GM12892 (cell line): ENCODE measurements at regions not wholly inside any gene's neighbourhood (a gene's known extent, or its start where the extent isn't known, plus 50 kb on each side); places are given as distances from the start of the nearest gene placed in this dataset.

Experiments used
- DNase-seq: peaks from one replicate; pipeline ENCODE4 v3.0.0; 2011; ENCODE audit not compliant: insufficient read length
- FAIRE-seq: peaks from 2 replicates; lab custom pipeline; 2011; peaks lifted over from hg19 to GRCh38; lab: Jason Lieb, UNC
- POLR2A ChIP-seq: IDR thresholded peaks from 2 replicates; pipeline ENCODE4 v1.6.1; 2011; ENCODE audit warnings: low read depth, low read length, control low read depth
- POLR2AphosphoS5 ChIP-seq: IDR thresholded peaks from 2 replicates; pipeline ENCODE4 v1.6.1; 2011; ENCODE audit warnings: low read depth, low read length, control low read depth
- TAF1 ChIP-seq: IDR thresholded peaks from 2 replicates; pipeline ENCODE4 v1.6.1; 2011; ENCODE audit warnings: low read depth, mild to moderate bottlenecking, control low read depth, low read length, borderline replicate concordance

- FAIRE-seq = no peak
- no peak for DNase-seq
- no peak for TF ChIP-seq POLR2A
- no peak for TF ChIP-seq POLR2AphosphoS5
Measured at GRCh38 chr13:40386586-40386985, 279.9 kb downstream of the FOXO1 start.

GRCh38 chr13:40387775-40388174 is 278.7 kb downstream of the FOXO1 start:
- FAIRE-seq (no peak), DNase-seq (no peak)
- TF ChIP-seq POLR2AphosphoS5 = no peak
- no peak for TF ChIP-seq POLR2A
- TF ChIP-seq TAF1 = no peak

- TF ChIP-seq POLR2A (peak; percentile 77; the same call in 1 of the 2 replicates), POLR2AphosphoS5 (peak; percentile 43; the same call in 1 of the 2 replicates), TAF1 (no peak)
- DNase-seq = peak; percentile 36
- FAIRE-seq = no peak
Measured at GRCh38 chr13:40388617-40389016, 277.8 kb downstream of the FOXO1 start.

- no peak for FAIRE-seq
- no peak for DNase-seq
- TF ChIP-seq TAF1 (no peak), POLR2A (0 out of 2 replicates have a peak, but pooled peaks have one; percentile 11)
Measured at GRCh38 chr13:40389081-40389641, 277.3 kb downstream of the FOXO1 start.

- DNase-seq (no peak), FAIRE-seq (no peak)
- TF ChIP-seq TAF1 (no peak), POLR2AphosphoS5 (no peak), POLR2A (no peak)
Measured at GRCh38 chr13:40390401-40390916, 276.0 kb downstream of the FOXO1 start.

GRCh38 chr13:40391788-40392187 is 274.7 kb downstream of the FOXO1 start:
- no peak for DNase-seq
- TF ChIP-seq POLR2A (no peak), TAF1 (no peak), POLR2AphosphoS5 (no peak)
- no peak for FAIRE-seq

GRCh38 chr13:40394304-40394985 is 272.0 kb downstream of the FOXO1 start:
- no peak for FAIRE-seq
- no peak for DNase-seq
- TF ChIP-seq POLR2AphosphoS5 (no peak), POLR2A (no peak), TAF1 (no peak)

GRCh38 chr13:40398065-40398464 is 268.4 kb downstream of the FOXO1 start:
- FAIRE-seq (no peak), DNase-seq (no peak)
- TF ChIP-seq POLR2A (no peak), POLR2AphosphoS5 (no peak), TAF1 (no peak)

- TF ChIP-seq POLR2AphosphoS5 (no peak), POLR2A (no peak), TAF1 (no peak)
Measured at GRCh38 chr13:40399756-40400155, 266.7 kb downstream of the FOXO1 start.

GRCh38 chr13:40401911-40402776 is 264.3 kb downstream of the FOXO1 start:
- DNase-seq (no peak), FAIRE-seq (peak; percentile 71)
- TF ChIP-seq TAF1 (no peak), POLR2A (no peak), POLR2AphosphoS5 (no peak)

More at GRCh38 chr13:40399756-40400155, 266.7 kb downstream of the FOXO1 start:
- DNase-seq (no peak), FAIRE-seq (no peak)

GRCh38 chr13:40402931-40403431 is 263.5 kb downstream of the FOXO1 start:
- FAIRE-seq = no peak
- DNase-seq = no peak
- TF ChIP-seq POLR2AphosphoS5 = no peak
- no peak for TF ChIP-seq POLR2A
- no peak for TF ChIP-seq TAF1
